ENCODE measurements at regions not wholly inside any gene's neighbourhood (a gene's known extent, or its start where the extent isn't known, plus 50 kb on each side); places are given as distances from the start of the nearest gene placed in this dataset.

- no peaks in the 10 kb centered on the region for H3K36me3 ChIP-seq (replicated peaks in 1 of 2; ENCODE audit: control insufficient read depth in 1 of 2, insufficient read depth in 2 of 2, low read length in 2 of 2)
- FAIRE-seq: no peak
- no peak for DNase-seq (ENCODE audit: low spot score)
- H3K9me3 ChIP-seq (ENCODE audit: low read length): no peaks in the 10 kb centered on the region
- BruUV-seq (replicated peaks): no TSS peak
- ChIA-PET POLR2A (no interaction called here), CTCF (ENCODE audit: low intra/inter-chr PET ratio, low total read pairs) (no interaction called here)
- ATAC-seq: no peak
- H4K20me1 ChIP-seq (ENCODE audit: insufficient read depth, low read length): no peaks in the 10 kb centered on the region
- intact Hi-C loops (cut with micrococcal nuclease; ENCODE audit: unreplicated experiment) (no loop called here), in situ Hi-C loops (cut with HindIII; ENCODE audit: extremely low pct_ligation_motif_present, low pct_unique_long_range_greater_than_20kb) (no loop called here)
- no peak overlapping the region for H3K27ac ChIP-seq (ENCODE audit: extremely low read length, insufficient read depth, low read length)
- no peaks in the 10 kb centered on the region for H3K27me3 ChIP-seq (ENCODE audit: control insufficient read depth in 1 of 2, insufficient read depth in 2 of 2, low read length in 2 of 2)
- H3K79me2 ChIP-seq (ENCODE audit: insufficient read depth, low read length): no peaks in the 10 kb centered on the region
- no peak overlapping the region for H3K4me3 ChIP-seq (replicated peaks in 1 of 3; ENCODE audit: insufficient read depth in 1 of 3, low read depth in 2 of 3, low read length in 3 of 3)
- no peak overlapping the region for H3K9ac ChIP-seq (ENCODE audit: insufficient read depth, low read depth, low read length)
- no peak overlapping the region for H2AFZ ChIP-seq (ENCODE audit: low read length)
- H3K4me2 ChIP-seq (ENCODE audit: low read depth, low read length): no peak overlapping the region
- H3K4me1 ChIP-seq (ENCODE audit: insufficient read depth, low read length): no peaks in the 10 kb centered on the region
- TF ChIP-seq ZBTB1 (CRISPR knock-in tag; IDR thresholded peaks at IDR 0.05; ENCODE audit: borderline replicate concordance): no peak
- 29% methylated on average over 1 of the region's 1 CpG for WGBS (ENCODE audit: low lambda C conversion rate)
Observed at GRCh38 chr12:47328831-47329545, 249.2 kb upstream of the AMIGO2 start.

- ATAC-seq (no peak), FAIRE-seq (no peak), DNase-seq (ENCODE audit: low spot score) (no peak)
- no peak for TF ChIP-seq TCF7L2 (IDR thresholded peaks at IDR 0.05; ENCODE audit: low read depth, low read length)
- TF ChIP-seq CREB1 (IDR thresholded peaks at IDR 0.05): peak; percentile 50; the same call in 1 of the 2 replicates
- TF ChIP-seq CREB1 (CRISPR knock-in tag; IDR thresholded peaks at IDR 0.05): no peak
- Histone ChIP-seq H3K36me3 (replicated peaks in 1 of 2; ENCODE audit: control insufficient read depth in 1 of 2, insufficient read depth in 2 of 2, low read length in 2 of 2) (no peaks in the 10 kb centered on the region), H3K27ac (ENCODE audit: extremely low read length, insufficient read depth, low read length) (no peak overlapping the region), H3K79me2 (ENCODE audit: insufficient read depth, low read length) (no peaks in the 10 kb centered on the region), H3K4me1 (ENCODE audit: insufficient read depth, low read length) (no peaks in the 10 kb centered on the region), H3K9me3 (ENCODE audit: low read length) (no peaks in the 10 kb centered on the region), H3K27me3 (ENCODE audit: control insufficient read depth in 1 of 2, insufficient read depth in 2 of 2, low read length in 2 of 2) (no peaks in the 10 kb centered on the region), H4K20me1 (ENCODE audit: insufficient read depth, low read length) (no peaks in the 10 kb centered on the region), H3K4me3 (replicated peaks in 1 of 3; ENCODE audit: insufficient read depth in 1 of 3, low read depth in 2 of 3, low read length in 3 of 3) (no peak overlapping the region), H3K4me2 (ENCODE audit: low read depth, low read length) (no peak overlapping the region), H2AFZ (ENCODE audit: low read length) (no peak overlapping the region), H3K9ac (ENCODE audit: insufficient read depth, low read depth, low read length) (no peak overlapping the region)
- intact Hi-C loops (cut with micrococcal nuclease; ENCODE audit: unreplicated experiment) (no loop called here), in situ Hi-C loops (cut with HindIII; ENCODE audit: extremely low pct_ligation_motif_present, low pct_unique_long_range_greater_than_20kb) (no loop called here)
- BruUV-seq (replicated peaks): no TSS peak
- ChIA-PET CTCF (ENCODE audit: low intra/inter-chr PET ratio, low total read pairs) (no interaction called here), POLR2A (no interaction called here)
- WGBS (ENCODE audit: low lambda C conversion rate): 50% methylated on average over 5 of the region's 5 CpGs
Observed at GRCh38 chr12:47326190-47326589, 246.4 kb upstream of the AMIGO2 start.

Data from HepG2 (cell line).